ENCODE measurements at regions not wholly inside any gene's neighbourhood (a gene's known extent, or its start where the extent isn't known, plus 50 kb on each side); places are given as distances from the start of the nearest gene placed in this dataset.
A peak's percentile ranks its signal among the peaks of the same experiment; 100 is the strongest.

DNA sequence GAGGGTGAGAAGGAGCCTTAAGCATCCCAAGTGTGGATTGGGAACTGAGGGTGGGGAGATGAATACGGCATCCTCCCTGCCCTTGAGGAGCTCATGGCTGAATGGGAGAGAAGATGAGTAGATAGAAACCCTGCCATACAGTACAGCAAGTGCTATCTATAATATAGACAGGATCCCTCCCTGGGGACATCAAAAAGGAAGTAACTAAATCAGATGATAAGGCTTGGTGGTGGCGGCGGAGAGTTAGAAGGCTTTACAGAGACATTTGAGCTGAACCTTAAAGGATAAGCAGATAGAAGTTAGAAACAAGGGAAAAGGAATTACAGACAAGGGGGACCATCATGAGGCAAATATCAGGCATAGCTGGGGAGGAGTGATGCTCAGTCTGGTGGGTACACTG lies 67.5 kb upstream of the TMEM132E start:
- Mint-ChIP-seq H3K4me1 (peaks cover 0 to 4% of the 10 kb centered on the region in 2 experiments; a peak in 1 of 4 replicates), H3K36me3 (ENCODE audit: insufficient read depth in 1 of 3, low read depth in 3 of 3) (no peaks in the 10 kb centered on the region), H3K27ac (peak overlapping the region in 1 of 3 experiments; percentile 5; a peak in 1 of 7 replicates), H3K4me3 (no peak overlapping the region), H3K9me3 (no peaks in the 10 kb centered on the region), H3K27me3 (ENCODE audit: low read depth) (peaks cover 58% of the 10 kb centered on the region)
- Histone ChIP-seq H3K9ac (ENCODE audit: extremely low read depth, insufficient read length, low read length) (no peak overlapping the region), H3K27me3 (ENCODE audit: insufficient read depth, low read length) (no peaks in the 10 kb centered on the region), H4K91ac (ENCODE audit: insufficient read length, low read depth, low read length) (no peak overlapping the region), H4K5ac (ENCODE audit: insufficient read length, low read depth, low read length) (no peak overlapping the region), H3K4me2 (ENCODE audit: insufficient read depth, insufficient read length, low read length) (no peak overlapping the region), H2AFZ (ENCODE audit: low read length) (no peak overlapping the region), H3K79me2 (ENCODE audit: insufficient read depth, low read length) (no peaks in the 10 kb centered on the region), H2BK120ac (ENCODE audit: low read depth, low read length, poor library complexity, severe bottlenecking) (no peak overlapping the region), H3K56ac (ENCODE audit: insufficient read length, low read depth, low read length) (no peak overlapping the region), H3K23ac (ENCODE audit: insufficient read length, low read depth, low read length) (no peak overlapping the region), H4K20me1 (ENCODE audit: control insufficient read depth, insufficient read depth, insufficient read length) (no peaks in the 10 kb centered on the region), H3K27ac (ENCODE audit: insufficient read length, low read depth, low read length) (no peak overlapping the region), H3K79me1 (ENCODE audit: insufficient read depth, low read depth, low read length, poor library complexity, severe bottlenecking) (no peaks in the 10 kb centered on the region), H3K14ac (ENCODE audit: insufficient read depth, low read length) (no peak overlapping the region), H3K4me1 (ENCODE audit: insufficient read depth, low read length) (no peaks in the 10 kb centered on the region), H3K23me2 (ENCODE audit: insufficient read length, low read depth, low read length, poor library complexity, severe bottlenecking) (no peaks in the 10 kb centered on the region), H3T11ph (ENCODE audit: low read length) (no peak overlapping the region), H3K9me3 (ENCODE audit: control insufficient read depth, low read depth, low read length) (no peaks in the 10 kb centered on the region), H4K8ac (replicated peaks; ENCODE audit: insufficient read length, low read depth, low read length) (no peak overlapping the region), H3K4ac (ENCODE audit: low read depth, low read length) (no peak overlapping the region), H2AK5ac (ENCODE audit: insufficient read length, low read length) (no peak overlapping the region), H2BK12ac (ENCODE audit: insufficient read length, low read depth, low read length) (no peak overlapping the region), H2BK15ac (ENCODE audit: low read depth, low read length) (no peak overlapping the region), H3K18ac (ENCODE audit: insufficient read length, low read depth, low read length) (no peak overlapping the region), H2BK5ac (ENCODE audit: insufficient read length, low read length) (no peak overlapping the region), H2BK20ac (ENCODE audit: low read depth, low read length, poor library complexity, severe bottlenecking) (no peak overlapping the region)
- WGBS (ENCODE audit: extremely low coverage, insufficient read length, low lambda C conversion rate), result no CpG with 5 or more reads among the region's 3 CpGs
- TF ChIP-seq, protein P1, sequence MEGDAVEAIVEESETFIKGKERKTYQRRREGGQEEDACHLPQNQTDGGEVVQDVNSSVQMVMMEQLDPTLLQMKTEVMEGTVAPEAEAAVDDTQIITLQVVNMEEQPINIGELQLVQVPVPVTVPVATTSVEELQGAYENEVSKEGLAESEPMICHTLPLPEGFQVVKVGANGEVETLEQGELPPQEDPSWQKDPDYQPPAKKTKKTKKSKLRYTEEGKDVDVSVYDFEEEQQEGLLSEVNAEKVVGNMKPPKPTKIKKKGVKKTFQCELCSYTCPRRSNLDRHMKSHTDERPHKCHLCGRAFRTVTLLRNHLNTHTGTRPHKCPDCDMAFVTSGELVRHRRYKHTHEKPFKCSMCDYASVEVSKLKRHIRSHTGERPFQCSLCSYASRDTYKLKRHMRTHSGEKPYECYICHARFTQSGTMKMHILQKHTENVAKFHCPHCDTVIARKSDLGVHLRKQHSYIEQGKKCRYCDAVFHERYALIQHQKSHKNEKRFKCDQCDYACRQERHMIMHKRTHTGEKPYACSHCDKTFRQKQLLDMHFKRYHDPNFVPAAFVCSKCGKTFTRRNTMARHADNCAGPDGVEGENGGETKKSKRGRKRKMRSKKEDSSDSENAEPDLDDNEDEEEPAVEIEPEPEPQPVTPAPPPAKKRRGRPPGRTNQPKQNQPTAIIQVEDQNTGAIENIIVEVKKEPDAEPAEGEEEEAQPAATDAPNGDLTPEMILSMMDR (conservative IDR thresholded peaks at IDR 0.05), result no peak
- DNase-seq, result no peak
